NCI-H2227 (cell line): ENCODE measurements at regions not wholly inside any gene's neighbourhood (a gene's known extent, or its start where the extent isn't known, plus 50 kb on each side); places are given as distances from the start of the nearest gene placed in this dataset.
"Not testable (repeated sequence)": the region's sequence is repeated elsewhere in the genome, so short reads cannot be mapped to it uniquely, and the experiment has no call there.

ENCODE experiments used
- DNase-seq: peaks from one replicate; lab custom pipeline; 2025; ENCODE audit not compliant: unreplicated experiment; lab: John Stamatoyannopoulos, UW

DNA sequence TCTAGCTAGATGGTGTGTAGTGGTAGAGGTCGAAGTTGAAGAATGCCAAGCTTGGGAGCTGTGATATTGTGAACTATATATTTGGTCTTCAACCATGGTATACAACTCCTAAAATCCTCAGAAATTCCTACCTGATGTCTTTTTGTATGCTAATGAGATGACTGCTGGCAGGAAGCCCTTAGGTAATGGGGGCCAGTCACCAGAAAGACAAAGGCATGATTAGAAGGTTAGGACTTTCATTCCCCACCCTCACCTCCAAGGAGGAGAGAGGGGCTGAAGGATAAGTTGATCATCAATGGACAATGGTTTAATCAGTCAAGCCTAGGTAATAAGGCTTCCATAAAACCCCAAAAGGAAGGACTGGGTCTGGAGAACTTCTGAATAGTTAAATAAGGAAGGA is 285.7 kb upstream of the POU5F2 start:
- no peak for DNase-seq

- DNase-seq = no peak
Measured at GRCh38 chr5:94025788-94026473, 284.5 kb upstream of the POU5F2 start.

DNA sequence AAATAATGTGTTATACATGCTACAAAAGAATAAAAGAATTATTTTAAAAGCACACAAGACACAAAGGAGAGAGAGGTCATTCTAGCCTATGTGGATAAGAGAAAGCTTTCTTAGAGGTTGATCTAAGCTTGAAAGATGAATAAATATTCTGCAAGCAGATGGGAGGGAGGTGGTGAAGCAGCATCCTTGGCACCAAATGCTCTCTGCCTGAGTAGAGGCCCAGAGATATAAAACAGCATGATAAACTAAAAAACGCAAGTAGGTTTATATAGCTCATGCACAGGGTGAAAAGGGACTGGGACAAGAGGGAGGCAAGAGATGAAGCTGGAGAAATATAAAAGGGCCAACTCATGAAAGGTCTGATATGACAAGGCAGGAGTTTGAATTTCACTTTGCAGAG is 283.2 kb upstream of the POU5F2 start:
- no peak for DNase-seq

DNA sequence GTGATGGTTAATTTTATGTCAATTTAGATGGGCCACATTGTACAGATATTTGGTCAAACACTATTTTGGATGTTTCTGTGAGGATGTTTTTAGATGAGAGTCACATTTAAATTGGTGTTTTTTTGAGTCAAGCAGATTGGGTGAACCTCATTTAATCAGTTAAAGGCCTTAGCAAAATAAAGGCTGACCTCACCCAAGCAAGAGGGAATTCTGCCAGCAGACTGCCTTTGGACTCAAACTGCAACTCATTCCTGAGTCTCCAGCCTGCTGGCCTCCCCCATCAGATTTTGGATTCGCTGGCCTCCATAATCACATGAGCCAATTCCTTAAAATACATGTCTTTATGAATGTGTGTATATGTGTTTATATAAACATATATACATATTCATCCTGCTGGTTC is 282.7 kb upstream of the POU5F2 start:
- DNase-seq = no peak

- DNase-seq = no peak
Measured at GRCh38 chr5:94021246-94021645, 279.8 kb upstream of the POU5F2 start.

DNA sequence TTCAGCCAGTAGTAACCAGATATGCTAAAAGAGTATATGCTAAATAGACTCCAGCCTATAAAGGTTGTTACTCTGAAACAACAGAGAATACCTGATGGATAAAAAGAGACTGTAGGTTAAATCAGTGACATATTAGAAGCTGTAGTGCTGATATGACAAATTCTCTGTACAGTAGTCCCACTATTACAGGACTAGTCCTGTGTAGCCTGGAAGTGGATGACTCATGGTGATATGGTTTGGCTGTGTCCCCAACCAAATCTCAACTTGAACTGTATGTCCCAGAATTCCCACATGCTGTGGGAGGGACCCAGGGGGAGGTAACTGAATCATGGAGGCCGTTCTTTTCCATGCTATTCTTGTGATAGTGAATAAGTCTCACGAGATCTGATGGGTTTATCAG is 276.2 kb upstream of the POU5F2 start:
- no peak for DNase-seq

DNA sequence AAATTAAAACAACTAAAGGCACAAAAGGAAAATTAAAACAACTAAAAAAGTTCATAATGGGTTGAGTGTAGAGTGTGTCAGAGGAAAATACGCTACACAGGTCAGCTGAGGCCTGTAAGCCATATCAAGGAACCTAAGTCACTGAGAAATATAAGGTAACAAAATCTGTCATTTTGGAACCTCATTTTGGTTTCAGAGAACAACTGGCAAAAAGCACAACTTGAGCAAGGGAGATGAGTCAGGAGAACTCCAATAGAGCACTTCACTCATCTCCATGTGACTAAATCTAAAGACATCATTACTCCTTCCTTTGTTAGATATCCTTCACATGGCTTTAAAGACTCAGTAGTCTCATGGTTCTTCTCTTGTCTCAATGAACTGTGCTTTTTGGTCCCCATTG is 269.4 kb upstream of the POU5F2 start:
- DNase-seq = no peak

- DNase-seq = no peak
Measured at GRCh38 chr5:94009161-94009560, 267.8 kb upstream of the POU5F2 start.

GRCh38 chr5:93998951-93999455 is 257.6 kb upstream of the POU5F2 start:
- no peak for DNase-seq

- DNase-seq = no peak
Measured at GRCh38 chr5:93997562-93997961, 256.2 kb upstream of the POU5F2 start.

DNA sequence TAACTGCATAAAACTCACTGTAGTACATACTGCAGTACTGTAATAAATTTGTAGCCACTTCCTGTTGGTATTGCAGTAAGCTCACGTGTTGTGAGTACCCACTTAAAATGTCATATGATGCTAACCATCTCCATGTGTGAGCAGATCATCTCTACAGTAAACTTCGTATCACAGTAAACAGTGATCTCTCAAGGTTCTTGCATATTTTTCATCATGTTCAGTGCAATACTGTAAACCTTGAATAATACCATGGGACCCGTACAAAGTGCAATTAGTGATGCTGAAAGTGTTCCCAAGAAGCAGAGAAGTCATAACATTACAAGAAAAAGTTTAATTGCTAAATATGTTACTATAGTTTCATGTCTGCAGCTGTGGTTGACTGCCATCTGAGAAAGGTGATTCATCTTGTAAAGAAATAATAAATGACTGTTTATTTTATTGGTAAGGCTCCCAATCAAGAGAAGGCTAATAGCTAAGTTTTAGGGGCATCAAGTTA is 253.8 kb upstream of the POU5F2 start:
- no peak for DNase-seq

- DNase-seq = no peak
Measured at GRCh38 chr5:93993161-93993560, 251.8 kb upstream of the POU5F2 start.

GRCh38 chr5:93990504-93991070 is 249.2 kb upstream of the POU5F2 start:
- no peak for DNase-seq

- DNase-seq = not testable (repeated sequence)
Measured at GRCh38 chr5:93985940-93986570, 244.7 kb upstream of the POU5F2 start.

DNA sequence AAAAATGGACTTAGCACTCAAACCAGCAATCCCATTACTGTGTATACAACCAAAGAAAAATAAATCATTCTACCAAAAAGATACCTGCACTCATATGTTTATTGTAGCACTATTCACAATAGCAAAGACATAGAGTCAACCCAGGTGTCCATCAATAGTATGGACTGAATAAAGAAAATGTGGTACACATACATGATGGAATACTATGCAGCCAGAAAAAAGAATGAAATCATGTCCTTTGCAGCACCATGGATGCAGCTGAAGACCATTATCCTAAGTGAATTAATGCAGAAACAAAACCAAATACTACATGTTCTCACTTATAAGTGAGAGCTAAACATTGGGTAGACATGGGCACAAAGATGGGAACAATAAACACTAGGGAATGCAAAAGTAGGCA is 236.8 kb upstream of the POU5F2 start:
- DNase-seq = no peak

DNA sequence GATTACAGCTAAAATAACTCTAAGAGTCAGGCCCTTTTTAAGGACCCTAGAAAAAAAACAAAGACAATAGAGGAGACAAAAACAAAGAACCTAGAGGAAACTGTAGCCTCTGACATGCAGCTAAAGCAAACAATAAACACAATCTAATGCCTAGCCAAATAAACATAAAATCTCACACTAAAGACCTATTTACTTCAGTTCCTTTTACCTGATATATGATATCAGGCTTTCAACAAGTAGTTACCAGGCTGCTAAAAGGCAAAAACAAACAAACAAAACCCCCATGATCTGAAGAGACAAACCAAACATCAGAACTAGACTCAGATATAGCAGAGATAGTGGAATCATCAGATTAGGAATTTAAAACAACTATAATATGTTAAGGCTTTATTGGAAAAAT is 226.5 kb upstream of the POU5F2 start:
- DNase-seq = no peak

- DNase-seq = no peak
Measured at GRCh38 chr5:93964421-93964820, 223.0 kb upstream of the POU5F2 start.

GRCh38 chr5:93960042-93960441 is 218.6 kb upstream of the POU5F2 start:
- DNase-seq = no peak

GRCh38 chr5:93956006-93956405 is 214.6 kb upstream of the POU5F2 start:
- no peak for DNase-seq

DNA sequence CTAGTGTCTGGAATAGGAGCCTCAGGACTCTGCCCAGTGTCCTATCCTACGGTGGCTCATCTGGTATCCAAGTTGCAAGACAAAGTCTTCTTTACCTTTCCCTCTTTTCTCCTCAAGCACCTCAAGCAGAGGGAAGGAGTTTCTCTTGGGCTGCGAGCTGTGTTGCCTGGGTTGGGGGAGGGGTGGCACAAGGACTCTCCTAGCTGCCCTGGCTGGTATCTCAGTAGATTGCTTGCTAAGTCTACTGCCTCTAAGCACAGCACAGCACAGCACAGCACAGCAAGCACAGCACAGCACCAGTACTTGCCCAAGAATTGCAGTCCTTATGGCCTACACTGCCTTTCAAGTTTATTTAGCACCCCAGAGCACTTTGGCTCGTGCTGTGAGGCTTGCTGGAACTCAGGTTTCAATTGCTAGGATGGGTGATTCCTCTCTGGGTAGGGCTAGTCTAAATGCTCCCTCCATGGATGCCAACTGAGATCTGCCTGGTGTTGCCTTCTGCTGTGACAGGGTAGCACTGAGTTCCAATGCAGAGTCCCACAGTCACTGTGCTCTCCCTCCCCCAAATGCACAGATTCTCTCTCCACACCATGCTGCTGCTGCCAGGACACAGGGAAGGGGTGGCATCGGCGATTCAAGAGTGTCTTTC is 213.1 kb upstream of the POU5F2 start:
- DNase-seq = no peak

DNA sequence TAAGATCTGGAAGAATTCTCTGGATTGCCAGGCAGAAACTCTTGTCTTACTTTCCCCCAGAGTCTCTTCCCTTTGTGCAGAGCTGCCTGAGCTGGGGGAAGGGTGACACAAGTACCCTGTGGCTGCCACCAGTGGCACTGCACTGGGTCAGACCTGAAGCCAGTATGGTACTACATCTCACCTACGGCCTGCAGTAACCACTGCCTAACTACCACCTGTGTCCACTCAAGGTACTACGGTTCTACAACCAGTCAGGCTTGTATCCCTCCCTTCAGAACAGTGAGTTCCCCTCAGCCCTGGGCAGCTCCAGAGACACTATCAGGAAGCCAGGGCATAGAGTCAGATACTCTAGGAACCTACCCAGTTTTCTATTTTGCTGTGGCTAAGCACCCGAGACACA is 212.0 kb upstream of the POU5F2 start:
- no peak for DNase-seq

GRCh38 chr5:93941897-93942296 is 200.5 kb upstream of the POU5F2 start:
- DNase-seq = peak; percentile 36
